Femur (tissue), 1 donor: ENCODE measurements at regions not wholly inside any gene's neighbourhood (a gene's known extent, or its start where the extent isn't known, plus 50 kb on each side); places are given as distances from the start of the nearest gene placed in this dataset.

ENCODE experiments used
- DNase-seq: peaks from one replicate; pipeline ENCODE4 v3.0.0-alpha.2; 2017

GRCh38 chr3:106806964-106807363, 570.3 kb upstream of the CCDC54 start:
- DNase-seq = no peak

DNA sequence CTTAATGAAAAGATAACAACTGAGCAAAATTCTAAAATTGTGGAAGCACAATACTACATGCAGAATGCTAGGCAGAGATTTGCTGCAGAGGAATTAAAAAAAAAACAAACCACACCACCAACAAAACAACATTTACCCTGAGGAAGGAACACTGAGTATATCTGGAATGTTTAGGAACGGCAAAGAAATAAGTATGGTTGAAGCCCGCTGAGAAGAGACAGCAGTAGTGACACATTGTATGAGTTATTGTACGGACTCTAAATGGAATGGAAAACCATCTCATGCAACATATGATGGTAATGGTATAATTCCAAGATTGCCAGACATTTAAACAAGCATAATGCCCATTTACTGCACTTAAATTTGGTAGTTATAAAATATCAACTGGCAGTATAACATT, 568.2 kb upstream of the CCDC54 start:
- DNase-seq = no peak

DNA sequence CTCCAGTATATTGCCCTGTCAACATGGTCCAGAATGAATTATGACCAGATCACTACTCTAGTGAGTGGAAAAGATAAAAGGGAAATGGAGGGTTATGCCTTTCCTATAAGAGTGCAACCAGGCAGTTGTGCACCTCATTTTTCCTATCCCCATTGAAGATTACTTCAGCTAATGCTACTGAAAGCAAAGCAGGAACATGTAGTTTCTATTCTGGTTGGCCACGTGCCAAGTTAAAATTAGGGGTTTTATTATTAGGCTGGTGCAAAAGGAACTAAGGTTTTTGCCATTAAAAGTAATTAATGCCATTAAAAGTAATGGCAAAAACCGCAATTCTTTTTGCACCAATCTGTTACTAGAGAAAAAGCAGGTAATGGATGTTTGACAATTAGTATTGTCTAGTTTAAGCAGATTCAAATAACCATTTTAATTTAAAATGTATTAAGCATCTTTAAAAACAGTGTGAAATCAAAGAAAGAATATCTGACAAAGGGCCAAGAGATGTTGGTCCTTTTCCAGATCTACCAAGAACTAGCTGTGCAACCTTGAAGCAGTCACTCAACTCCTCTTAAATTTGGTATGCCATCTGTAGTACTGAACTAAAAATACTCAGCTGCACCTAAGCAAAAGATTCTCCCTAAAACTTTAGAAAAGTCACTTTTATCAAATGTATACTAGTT, 567.5 kb upstream of the CCDC54 start:
- DNase-seq = no peak

- no peak for DNase-seq
Observed at GRCh38 chr3:106810300-106810875, 566.9 kb upstream of the CCDC54 start.

GRCh38 chr3:106811376-106811775, 565.9 kb upstream of the CCDC54 start:
- DNase-seq = no peak

- DNase-seq = peak; percentile 64
Observed at GRCh38 chr3:106813742-106814141, 563.5 kb upstream of the CCDC54 start.

GRCh38 chr3:106814231-106814630, 563.0 kb upstream of the CCDC54 start:
- peak; percentile 78 for DNase-seq

- DNase-seq = no peak
Observed at GRCh38 chr3:106816838-106817237, 560.4 kb upstream of the CCDC54 start.

GRCh38 chr3:106817706-106818105, 559.5 kb upstream of the CCDC54 start:
- DNase-seq = no peak

DNA sequence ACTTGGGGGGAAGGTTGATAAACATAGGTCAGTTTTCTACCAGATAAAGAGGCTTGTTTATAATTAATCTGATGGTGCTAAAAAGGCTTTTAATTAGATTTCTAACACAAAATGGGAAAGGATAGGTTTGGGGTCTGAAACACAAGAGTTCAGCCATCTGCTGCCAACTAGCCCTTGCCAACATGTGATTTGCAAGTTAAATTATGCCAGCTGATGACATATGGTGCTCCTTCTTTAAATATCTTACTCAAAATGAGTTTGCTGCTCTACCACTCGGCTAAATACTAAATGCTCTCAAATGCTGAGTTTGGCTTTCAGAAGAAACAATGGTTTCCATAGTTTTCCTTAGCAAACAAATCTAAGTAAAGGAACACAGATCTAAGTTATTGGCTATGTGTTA, 557.8 kb upstream of the CCDC54 start:
- DNase-seq = no peak

- no peak for DNase-seq
Observed at GRCh38 chr3:106820726-106821362, 556.4 kb upstream of the CCDC54 start.

- no peak for DNase-seq
Observed at GRCh38 chr3:106821801-106822200, 555.4 kb upstream of the CCDC54 start.

GRCh38 chr3:106822204-106822603, 555.0 kb upstream of the CCDC54 start:
- DNase-seq = no peak

- DNase-seq = no peak
Observed at GRCh38 chr3:106823701-106824100, 553.5 kb upstream of the CCDC54 start.

GRCh38 chr3:106824856-106825255, 552.4 kb upstream of the CCDC54 start:
- no peak for DNase-seq

DNA sequence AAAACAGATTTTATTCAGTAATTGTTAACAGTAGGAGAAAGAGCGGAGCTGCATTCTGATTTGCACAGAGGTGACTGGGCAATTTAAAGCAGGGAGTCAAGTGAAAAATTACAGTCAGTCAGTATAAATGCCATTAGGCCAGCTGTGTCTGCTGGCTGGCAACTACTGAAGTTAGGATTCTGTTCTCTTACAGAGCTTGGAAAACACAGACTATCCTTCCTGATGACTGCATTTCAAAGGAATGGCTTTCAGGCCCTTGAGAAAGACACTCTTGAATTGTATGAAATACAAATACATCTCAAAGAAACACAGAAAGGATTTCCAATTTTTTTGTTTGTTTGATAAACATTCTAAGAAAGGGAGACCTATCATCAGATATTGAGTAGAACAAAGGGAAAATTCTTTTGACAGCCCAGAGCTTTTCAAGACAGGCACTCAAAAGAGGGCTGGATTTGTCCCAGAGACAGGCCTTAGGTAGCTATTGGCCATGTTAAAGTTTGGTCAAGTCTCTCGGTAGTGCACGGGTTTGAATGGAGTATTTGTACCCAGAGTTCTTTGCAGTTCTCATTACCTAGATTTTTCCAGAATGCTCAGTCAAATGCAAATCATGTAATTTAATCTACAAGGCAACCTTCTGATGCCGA, 551.2 kb upstream of the CCDC54 start:
- DNase-seq = peak; percentile 42

- no peak for DNase-seq
Observed at GRCh38 chr3:106826791-106827311, 550.4 kb upstream of the CCDC54 start.

DNA sequence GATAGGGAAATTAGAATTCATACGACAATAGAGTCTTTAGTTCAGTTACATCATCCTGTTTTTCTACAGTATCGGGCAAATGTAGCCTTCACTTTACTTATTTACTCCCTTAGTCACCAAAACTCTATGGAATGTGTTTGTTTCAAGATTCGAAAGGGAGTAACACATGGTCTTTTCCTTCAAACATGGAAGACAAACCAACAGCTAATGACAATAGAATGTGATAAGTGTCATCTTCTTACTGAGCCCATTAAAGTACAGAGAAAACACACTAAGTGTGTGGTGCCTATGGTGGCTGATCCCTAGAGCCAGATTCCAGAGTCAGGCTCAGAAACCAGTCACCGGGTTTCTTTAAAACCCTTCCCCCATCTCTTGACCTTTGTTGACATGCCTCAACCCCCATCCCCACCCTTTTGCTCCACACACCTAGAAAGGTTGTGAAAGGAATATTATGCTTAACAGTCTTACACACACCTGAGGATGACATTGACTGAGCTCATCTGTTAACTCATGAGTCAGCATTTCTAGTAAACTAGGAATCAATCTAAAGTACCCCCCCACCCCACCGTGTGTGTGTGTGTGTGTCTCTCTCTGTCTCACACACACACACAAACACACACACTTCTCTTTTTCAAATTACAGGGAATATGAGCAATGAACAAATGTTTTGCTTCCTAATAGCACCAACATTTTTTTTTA, 549.6 kb upstream of the CCDC54 start:
- no peak for DNase-seq

DNA sequence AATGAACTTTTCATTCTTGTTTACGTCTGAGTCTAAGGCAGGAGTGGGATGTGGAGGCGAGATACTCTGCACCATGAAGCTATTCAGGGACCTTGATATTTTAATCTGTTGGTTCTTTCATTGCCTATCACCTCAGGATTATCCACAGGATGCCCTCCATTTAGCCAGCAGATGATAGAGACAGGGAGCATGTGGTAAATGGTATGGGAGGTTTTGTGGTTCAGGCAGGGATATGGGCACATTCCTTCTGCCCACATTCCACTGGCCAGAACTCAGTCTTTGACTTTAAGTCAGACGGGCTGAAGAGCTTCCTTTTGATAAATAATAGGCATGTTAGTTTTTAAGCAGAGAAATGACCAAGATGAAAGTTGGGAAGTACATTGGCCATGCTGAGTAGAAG, 548.0 kb upstream of the CCDC54 start:
- DNase-seq = no peak

GRCh38 chr3:106830334-106830733, 546.9 kb upstream of the CCDC54 start:
- no peak for DNase-seq

DNA sequence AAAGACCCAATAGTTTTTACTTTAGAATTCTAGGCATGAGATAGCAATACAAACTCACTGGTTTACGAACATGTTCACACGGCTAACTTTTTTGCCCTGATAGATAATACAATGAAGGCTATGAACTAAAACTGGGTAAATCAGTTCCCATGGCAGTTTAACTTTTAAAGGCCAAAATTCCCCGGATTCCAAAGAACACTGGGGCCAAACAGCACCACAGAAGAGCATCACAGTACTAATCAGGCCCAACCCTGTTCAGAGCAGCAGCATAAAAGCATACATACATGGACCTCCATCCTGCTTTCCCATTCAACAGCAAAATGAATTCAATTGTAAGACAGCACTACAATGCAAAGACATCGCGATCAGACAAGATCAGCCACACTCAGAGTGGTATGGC, 540.3 kb upstream of the CCDC54 start:
- no peak for DNase-seq

DNA sequence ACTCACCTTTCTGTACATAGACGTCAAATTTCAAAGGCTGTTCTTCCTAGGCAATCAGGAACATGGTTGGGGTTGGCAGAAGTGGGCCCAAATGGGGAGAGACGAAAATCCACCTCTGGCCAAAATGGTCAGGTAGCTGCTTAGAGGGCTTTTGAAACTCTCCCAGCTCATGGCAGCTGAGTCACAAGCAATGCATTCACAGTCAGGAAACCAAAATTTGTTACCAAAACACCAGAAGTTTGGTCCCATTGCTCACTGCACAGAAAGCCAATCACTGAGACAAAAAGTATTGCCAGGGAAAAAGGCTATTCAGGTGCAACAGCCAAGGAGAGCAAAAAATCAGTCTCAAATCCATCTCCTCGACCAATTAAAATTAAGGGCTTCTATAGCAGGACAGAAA, 539.6 kb upstream of the CCDC54 start:
- DNase-seq = no peak
